T-helper 1 cell (primary cell): ENCODE measurements at regions not wholly inside any gene's neighbourhood (a gene's known extent, or its start where the extent isn't known, plus 50 kb on each side); places are given as distances from the start of the nearest gene placed in this dataset.
"Not testable (repeated sequence)": the region's sequence is repeated elsewhere in the genome, so short reads cannot be mapped to it uniquely, and the experiment has no call there.

Experiments used
- DNase-seq, 5 donors: peaks; one replicate each; pipeline ENCODE4 v3.0.0-alpha.2; 2012 to 2020

DNA sequence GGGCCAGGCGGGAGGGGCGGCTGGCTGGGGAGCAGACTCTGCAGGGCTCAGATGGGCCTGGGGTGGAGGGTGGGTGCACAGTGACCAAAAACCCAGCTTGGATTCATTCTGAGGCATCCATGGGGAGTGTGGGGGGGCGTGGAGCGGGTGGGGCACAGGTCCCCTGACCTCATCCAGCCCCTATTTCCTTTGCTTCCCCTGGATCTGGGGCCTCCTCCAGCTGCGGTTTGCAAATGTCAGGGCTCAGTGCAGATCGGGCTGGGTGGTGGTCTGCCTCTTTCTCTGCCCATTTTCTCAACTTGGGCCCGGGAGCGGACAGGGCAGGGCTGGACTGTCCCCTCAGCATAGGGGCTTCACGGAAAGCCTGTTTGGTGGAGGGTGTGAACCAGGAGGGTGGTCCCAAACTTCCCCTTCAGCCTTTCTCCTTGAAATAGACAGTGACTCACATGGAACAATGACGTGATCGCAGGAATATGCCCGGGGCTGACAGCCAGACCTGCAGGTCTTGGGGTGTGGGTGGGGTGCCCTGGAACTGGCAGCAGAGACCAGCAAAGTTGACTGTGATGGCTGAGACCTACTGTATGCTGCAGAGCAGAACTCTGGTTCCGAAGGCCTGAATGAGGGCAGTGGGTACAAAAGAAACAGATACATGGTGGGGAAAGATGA is 72.9 kb upstream of the PODXL start:
- DNase-seq = no peak

DNA sequence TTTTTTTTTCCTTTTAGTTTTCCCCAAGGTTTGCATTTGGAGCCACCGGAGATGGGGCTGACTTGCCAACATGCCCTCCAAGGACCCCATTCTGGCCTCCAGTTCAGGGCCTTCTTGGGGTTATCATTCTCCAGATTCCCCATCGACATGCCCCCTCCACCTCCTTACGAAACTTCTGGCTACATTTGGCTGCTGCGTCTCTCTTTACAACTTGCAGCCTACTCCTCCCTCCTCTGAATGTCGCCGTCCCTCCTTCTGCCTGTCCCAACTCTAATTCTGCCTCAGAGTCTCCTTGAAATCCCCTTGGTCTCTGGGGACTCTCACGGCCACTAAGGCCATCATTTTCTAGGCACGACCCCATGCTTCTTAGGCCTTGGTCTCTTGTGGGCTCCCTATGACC is 72.2 kb upstream of the PODXL start:
- DNase-seq = no peak

DNA sequence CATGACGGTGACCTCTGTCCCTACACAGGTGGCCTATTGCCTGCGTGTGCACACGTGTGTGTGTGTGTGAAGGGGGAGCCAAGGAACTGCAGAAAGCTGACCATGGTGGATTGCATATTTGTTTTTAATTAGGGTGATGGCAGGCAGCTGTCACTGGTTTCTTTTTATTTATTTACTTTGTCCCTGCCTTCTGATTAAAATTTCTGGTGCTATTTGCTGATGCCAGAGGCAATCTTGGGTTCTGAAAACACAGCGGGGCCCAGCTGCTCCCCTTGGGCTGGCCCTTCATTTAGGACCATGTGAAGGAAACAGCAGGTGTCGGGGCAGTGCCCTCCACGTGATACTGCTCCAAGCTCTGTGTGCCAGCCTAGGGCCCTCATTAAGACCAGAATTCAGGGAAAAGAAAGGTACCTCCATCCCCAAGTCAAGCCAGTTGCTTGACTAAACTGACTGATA is 71.3 kb upstream of the PODXL start:
- DNase-seq = no peak

DNA sequence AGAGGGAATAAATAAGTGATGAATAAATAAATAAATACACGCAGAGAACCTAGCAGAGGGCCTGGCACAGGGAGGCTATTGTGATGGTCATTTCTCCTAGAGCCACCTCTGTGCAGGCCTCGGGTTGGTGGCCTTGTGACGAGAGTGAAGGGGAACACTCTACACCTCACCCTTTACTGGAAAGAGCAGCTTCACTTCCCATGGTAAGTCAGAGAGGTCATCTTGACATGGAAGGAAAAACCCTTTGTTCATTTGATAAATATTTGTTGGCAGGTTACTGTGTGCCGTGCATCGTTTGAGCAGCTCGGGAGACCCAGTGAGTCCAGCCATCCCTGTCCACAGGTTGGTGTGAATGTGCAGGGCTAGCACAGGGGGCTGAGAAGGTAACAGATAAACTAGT is 70.2 kb upstream of the PODXL start:
- DNase-seq = no peak

DNA sequence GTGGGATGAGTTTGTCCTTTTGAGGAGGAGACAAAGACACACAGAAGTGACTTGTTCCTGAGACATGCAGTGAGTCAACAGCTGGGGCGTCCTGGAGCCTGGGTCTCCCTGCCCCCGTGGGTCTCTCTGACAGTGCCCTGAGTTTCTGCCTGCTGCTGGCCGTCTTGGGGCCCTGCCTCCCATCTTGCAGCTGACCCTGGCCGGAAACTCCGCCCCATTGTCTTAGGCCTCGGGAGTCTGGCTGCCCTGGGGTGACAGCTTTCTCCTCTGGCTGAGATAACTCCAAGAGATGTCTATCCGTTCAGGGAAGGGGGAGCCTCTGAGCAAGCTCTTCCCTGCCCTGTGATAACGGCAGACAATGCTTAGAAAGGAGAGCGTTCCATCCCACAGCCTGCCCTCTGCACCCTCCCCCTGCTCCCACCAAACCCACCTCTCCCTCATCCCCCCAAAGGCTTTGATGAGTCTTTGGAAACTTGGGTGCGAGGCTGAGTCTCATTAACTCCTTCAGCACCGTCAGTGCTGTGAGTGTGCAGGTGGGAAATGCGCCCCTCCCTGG is 69.5 kb upstream of the PODXL start:
- DNase-seq = no peak

DNA sequence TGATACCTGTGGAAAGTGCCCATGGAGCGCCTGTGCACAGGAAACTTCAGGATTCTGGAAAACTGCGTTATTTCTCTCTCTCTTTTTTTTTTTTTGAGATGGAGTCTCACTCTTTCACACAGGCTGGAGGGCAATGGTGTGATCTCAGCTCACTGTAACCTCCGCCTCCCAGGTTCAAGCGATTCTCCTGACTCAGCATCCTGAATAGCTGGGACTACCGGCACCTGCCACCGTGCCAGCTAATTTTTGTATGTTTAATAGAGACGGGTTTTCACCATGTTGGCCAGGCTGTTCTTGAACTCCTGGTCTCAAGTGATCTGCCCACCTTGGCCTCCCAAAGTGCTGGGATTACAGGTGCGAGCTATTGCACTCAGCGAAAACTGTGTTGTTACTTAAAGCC is 68.9 kb upstream of the PODXL start:
- not testable (repeated sequence) for DNase-seq

DNA sequence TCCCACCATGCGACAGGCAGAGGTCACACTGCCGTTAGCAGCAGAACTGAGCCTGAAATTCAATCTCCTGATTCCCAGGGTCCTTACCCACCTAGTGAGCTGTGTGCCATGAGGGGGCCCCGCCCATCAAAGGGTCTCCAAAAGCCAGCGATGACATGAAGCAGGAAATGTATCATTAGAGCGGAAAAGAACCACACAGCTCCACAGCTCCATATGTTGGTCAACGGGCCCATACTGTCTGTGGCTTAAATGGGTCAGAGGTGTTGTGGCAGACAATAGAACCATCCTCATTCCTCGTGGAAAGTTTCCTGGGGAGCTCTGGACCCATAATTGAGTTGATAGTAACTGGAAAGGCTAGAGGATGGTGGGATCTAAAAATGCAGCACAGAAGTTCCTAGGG is 68.1 kb upstream of the PODXL start:
- no peak for DNase-seq

DNA sequence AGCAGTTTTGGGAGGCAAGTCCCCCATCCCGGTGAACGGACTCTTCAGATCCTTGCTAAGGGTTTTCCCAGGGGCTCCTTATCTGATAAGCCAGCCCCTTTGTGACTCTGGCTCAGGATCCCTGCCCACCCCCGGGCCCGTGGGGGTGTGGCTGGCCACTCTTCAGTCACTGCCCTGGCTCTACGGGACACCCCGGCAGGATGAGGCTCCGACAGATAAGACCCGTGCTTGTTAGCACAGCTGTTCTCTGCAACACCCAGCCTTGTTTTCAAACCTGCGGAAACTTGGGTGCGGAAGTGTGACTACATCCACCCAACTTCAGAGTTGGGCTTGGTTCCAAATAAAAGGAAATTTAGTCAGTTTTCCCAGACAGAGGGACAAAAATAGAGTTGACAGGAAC is 66.7 kb upstream of the PODXL start:
- no peak for DNase-seq

DNA sequence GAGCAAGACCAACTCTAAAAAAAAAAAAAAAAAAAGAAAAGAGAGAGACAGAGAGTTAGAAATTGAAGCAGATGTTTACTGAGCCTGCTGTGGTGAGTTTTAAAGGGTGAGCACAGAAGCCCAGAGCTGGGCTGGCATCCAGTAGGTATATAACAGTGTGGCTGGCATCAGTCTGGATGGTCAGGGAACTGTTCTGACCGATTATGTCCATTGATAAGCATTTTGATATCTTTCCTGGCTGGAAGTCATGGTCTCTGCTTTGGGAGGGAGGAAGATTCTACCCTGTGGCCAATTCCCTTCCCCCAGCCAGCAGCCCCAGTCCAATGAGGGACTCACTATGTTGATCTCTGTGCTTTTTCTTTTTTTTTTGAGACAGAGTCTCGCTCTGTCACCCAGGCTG is 65.2 kb upstream of the PODXL start:
- no peak for DNase-seq

DNA sequence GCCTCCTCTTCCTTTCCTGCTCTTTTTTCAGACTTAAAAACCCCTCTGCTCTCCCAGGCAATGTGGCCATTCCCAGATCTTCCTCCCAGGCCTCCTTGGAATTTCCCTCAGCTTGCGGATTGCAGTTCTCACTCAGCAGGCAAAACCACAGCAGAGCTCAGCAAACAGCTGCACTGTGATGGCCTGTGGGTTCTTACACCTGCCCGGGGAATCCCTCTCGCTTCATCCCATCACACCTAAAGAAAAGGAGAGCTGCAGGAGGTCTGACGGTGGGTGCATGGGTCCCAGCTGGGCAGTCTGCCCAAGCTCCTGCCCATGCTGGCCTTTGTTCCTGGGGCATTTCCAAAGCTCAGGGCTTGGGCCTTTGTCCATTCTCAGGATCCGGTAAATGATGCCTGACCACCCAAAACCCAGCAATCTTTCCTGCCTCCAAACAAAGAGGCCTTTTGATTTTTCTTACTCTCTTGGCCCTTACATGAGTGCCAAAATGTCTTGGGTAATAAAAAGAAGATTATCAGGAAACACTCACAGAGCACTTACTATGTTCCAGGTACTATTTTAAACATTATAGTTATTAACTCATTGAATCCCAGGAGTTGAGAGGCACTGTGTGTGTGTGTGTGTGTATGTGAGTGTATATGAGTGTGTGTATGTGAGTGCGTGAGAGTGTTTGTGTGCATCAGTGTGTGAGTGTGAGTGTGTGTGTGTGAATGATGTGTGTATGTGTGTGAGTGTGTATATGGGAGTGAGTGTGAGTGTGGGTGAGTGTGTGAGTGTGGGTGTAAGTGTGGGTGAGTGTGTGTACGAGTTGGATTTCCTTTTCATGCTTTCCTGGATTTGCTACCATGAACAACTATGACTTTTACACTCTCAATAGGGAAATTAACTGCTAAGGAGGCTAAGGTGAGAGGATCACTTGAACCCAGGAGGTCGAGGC is 64.5 kb upstream of the PODXL start:
- DNase-seq = no peak

DNA sequence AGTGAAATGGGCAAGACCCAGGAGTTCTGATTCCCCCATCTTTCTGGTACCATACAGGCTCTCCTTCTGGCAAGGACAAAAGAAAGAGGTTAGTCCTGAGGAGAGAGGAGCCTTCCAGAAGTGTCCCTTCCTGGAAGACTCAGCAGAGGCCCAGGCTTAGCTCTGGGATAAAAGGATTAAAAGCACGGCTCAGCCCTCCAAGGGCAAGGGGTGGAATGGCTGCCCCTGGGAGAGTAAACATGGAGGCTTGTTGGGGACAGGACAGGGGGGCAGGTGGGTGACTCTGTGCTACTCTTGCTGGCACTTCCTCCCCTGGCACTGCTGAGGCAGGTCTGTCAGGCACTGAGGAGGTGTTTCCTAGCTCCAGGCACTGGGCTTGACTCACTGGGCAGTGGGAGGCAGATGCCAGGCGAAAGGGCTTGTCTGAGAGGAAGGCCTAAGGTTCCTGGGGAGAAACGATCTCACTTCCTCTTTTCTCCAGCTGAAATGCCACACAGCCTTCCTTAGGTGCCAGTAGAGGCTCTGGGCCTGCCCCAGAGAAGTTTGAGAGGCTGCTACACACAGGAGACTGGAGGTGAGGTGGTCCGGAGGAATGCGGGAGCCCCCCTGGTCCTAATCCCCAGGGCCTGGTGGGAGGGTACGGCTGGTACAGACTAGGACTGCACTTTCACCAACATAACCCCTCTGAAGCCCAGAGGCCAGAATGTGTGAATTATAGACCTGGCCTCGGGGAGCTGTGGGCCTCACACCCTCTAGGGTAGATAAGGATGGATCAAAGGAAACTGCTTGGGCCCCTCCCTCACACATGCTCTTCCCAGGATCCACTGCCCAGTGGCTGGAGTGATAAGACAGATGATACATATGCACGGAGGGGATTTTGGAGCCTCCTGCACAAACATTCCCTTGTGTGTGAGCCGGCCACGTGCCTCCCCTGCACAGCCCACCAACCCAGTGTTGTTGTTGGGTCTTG is 63.2 kb upstream of the PODXL start:
- no peak for DNase-seq

DNA sequence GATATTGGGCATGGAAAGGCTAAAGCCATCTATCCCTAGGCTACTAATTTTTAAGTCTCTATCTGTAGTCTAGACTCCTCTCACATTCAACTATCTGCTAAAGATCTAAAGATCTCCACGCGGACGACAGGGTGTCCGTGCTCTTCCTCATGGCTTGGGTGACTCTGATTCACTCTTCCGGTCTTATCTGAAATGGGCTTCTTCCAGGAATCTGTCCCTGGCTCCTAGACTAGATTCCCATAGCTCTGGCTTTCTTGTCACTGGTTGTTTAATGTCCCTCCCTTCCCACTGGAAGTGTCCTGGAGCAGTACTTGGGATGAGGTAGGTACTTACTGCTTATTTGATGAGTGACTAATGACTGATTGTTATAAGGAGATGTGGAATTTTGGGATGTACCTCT is 62.0 kb upstream of the PODXL start:
- no peak for DNase-seq

DNA sequence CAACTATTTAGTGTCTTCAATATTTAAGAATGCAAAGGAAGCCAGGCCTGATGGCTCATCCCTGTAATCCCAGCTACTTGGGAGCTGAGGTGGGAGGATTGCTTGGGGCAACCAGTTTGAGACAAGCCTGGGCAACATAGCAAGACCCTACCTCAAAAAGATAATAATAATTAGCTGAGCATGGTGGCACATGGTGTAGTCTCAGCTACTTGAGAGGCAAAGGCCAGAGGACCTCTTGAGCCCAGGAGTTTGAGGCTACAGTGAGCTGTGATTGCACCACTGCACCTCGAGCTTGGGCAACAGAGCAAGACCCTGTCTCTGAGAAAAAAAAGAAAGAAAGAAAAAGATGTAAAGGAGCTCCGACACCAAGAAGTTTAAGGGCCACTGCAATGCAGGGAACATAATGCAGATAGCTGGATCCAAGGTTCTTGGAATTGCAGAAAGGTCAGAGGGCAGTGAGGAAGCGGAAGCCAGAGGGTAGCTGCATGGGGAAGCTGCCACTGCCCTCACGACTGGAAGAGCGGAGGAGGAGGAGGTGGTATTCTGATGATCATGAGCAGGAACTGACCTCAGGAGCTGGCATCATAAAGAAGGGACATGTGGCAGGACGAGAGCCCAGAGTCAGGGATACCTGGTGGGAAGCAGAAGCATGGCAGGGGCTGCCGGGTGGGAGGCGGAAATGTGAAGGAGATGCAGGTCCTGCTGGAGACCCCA is 60.2 kb upstream of the PODXL start:
- no peak for DNase-seq

DNA sequence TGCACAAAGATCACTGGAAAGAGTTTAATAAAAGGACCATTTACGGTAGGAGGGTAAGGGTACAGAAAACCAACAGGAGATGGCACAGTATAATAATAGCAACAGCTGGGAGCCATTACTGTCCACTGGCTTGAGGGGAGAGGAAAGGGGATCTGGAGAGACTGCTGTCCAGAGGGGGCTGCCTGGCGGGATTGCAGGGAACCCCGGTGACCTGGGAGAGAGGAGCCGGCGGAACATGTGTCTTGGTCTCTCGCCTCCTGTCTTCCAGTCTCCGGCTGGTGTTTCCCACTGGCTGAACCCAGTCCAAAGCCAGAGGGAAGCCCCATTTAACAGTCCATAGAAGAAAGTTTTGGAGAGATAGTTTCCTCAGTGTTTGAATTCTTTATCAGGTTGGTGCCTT is 57.5 kb upstream of the PODXL start:
- no peak for DNase-seq

DNA sequence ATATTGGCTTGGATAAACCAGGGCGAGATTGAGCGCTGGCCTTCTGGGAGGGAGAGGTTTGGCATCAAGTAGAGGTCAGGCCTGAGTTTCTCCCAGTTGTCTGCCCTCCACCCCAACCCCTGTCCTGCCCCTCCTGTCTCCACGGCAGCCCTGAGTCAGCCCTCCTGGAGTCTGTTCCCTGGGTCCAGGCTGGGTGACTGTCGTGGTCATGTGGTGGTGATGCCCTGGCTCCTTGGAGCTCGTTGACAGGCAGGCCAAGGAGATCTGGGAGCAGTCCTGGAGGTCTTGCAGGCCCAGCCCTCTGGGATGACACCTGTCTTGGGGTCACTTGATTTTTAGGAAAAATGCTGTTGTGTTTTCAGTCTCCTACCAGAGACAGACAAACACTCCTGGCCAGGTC is 53.6 kb upstream of the PODXL start:
- no peak for DNase-seq

DNA sequence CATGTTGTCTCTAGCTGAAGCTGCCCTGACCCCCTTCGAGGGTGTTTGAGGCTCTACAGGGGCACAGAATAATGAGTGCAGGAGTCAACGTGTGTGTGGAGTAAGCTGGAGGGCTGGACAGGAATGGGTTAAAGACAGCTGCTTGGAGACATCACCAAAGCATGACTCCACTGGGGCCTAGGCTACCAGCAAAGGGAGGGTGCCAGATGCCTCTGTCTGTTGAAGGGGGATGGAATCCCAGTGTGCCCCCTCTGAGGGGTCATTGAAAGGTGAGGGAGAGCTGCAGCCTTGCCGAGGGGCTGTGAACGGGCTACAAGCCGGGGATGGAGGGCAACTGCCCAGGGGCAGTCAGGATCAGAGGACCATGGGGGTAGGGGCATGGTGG is 51.7 kb upstream of the PODXL start:
- DNase-seq = no peak

DNA sequence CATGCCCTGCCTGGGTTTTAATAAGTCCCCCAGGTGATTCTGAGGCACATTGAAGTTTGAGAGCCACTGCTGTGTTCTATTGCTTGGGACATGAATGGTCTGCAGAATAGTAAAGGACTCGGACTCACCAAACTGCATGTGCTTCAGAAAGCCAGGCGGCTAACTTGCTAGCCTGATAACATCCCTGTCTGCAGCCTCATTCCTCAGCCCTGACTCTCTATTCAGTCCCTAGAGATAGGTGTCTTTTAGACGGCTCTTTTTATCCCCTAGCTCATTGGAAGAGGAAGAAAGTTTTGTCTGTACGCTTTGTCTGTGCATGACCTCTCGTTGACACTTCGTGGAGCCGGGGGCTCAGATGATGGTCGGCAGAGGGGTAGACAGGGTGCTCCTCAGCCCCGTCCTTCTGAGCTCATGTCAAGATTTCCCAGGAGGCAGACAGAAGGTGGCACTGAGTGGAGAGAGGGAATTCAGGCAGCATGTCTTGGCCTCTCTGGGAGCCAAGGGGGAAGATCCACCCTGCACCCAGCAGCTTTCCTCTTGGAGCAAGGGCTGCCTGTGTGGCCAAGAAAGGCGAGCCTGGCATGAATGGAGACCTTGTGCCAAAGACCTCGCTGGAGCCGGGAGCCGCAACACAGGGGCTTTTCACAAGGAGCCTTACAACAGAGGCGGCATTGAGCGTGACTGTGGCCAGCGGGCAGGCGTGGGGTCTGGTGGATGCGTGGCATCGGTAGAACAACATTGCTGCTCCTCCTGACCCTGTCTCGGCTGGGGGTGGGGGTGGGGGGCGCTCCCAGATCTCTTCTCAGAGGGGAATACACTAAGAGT is 51.1 kb upstream of the PODXL start:
- no peak for DNase-seq

DNA sequence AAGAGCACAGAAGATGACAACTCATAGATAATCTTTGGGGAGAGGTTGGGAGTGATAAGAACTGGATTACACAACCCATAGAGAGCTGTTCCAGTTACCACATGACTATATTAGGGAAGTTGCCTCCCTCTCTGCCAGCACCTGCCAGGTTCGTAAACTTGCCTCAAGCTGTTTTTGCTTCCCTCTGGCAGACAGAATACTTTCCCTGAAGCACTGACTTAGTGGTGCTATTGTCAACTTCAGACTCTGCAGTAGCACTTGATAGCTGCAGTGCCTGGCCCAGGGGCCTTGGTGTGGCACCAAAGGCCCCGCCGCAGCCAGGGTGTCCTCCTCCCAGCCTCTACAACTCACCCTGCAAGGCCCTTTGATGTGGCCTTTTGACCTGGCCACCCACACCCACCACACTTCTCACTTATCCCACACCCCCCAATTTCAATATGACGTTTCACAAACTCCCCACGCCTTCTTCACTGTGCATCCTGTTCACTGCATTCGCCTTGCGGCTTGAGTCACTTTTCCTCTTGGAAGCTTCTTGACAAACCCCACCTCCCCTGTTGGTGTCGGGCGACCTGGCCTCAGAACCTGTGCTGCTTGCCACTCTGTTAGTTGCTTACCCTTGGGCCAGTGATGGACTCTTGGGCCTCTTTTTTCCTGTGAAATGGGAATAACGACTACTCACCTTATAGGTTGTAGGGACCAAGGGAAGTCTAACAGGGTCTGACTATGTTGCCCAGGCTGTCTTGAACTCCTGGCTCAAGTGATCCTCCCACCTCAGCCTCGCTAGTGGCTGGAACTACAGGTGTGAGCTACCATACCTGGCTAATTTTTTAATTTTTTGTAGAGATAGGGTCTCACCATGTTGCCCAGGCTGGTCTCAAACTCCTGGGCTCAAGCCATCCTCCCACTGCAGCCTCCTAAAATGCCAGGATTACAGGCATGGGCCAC is 50.2 kb upstream of the PODXL start:
- DNase-seq = no peak
